ENCODE measurements at regions not wholly inside any gene's neighbourhood (a gene's known extent, or its start where the extent isn't known, plus 50 kb on each side); places are given as distances from the start of the nearest gene placed in this dataset.

GRCh38 chr16:13397126-13397525 lies 495.7 kb downstream of the SHISA9 start:
- no peak for DNase-seq

- DNase-seq = no peak
Measured at GRCh38 chr16:13401641-13402040, 500.2 kb downstream of the SHISA9 start.

- no peak for DNase-seq
Measured at GRCh38 chr16:13402601-13403000, 501.2 kb downstream of the SHISA9 start.

- DNase-seq = no peak
Measured at GRCh38 chr16:13403326-13403725, 501.9 kb downstream of the SHISA9 start.

GRCh38 chr16:13414154-13414553 lies 505.8 kb upstream of the ERCC4 start:
- no peak for DNase-seq

GRCh38 chr16:13419589-13419988 lies 500.4 kb upstream of the ERCC4 start:
- no peak for DNase-seq

- DNase-seq = no peak
Measured at GRCh38 chr16:13421726-13422125, 498.2 kb upstream of the ERCC4 start.

- DNase-seq = no peak
Measured at GRCh38 chr16:13425836-13426235, 494.1 kb upstream of the ERCC4 start.

GRCh38 chr16:13426269-13426668 lies 493.7 kb upstream of the ERCC4 start:
- no peak for DNase-seq

- DNase-seq = no peak
Measured at GRCh38 chr16:13426736-13427135, 493.2 kb upstream of the ERCC4 start.

GRCh38 chr16:13427943-13428342 lies 492.0 kb upstream of the ERCC4 start:
- no peak for DNase-seq

- no peak for DNase-seq
Measured at GRCh38 chr16:13429416-13429815, 490.5 kb upstream of the ERCC4 start.

- DNase-seq = no peak
Measured at GRCh38 chr16:13435415-13435814, 484.5 kb upstream of the ERCC4 start.

- no peak for DNase-seq
Measured at GRCh38 chr16:13435873-13436474, 484.0 kb upstream of the ERCC4 start.

- no peak for DNase-seq
Measured at GRCh38 chr16:13436641-13437412, 483.1 kb upstream of the ERCC4 start.

- DNase-seq = no peak
Measured at GRCh38 chr16:13437413-13437795, 482.6 kb upstream of the ERCC4 start.

GRCh38 chr16:13438064-13438463 lies 481.9 kb upstream of the ERCC4 start:
- no peak for DNase-seq

GRCh38 chr16:13439766-13440165 lies 480.2 kb upstream of the ERCC4 start:
- no peak for DNase-seq

- no peak for DNase-seq
Measured at GRCh38 chr16:13441675-13442074, 478.3 kb upstream of the ERCC4 start.

- no peak for DNase-seq
Measured at GRCh38 chr16:13448346-13448745, 471.6 kb upstream of the ERCC4 start.

- no peak for DNase-seq
Measured at GRCh38 chr16:13453325-13453724, 466.6 kb upstream of the ERCC4 start.

- no peak for DNase-seq
Measured at GRCh38 chr16:13453938-13454553, 465.9 kb upstream of the ERCC4 start.

- no peak for DNase-seq
Measured at GRCh38 chr16:13463619-13464018, 456.3 kb upstream of the ERCC4 start.

GRCh38 chr16:13471036-13471435 lies 448.9 kb upstream of the ERCC4 start:
- DNase-seq = no peak

Measured in HCEC 1CT (cell line).